Spleen (tissue), 7 donors: ENCODE measurements at regions not wholly inside any gene's neighbourhood (a gene's known extent, or its start where the extent isn't known, plus 50 kb on each side); places are given as distances from the start of the nearest gene placed in this dataset.
A peak's percentile ranks its signal among the peaks of the same experiment; 100 is the strongest.

Experiments used
- POLR2A ChIP-seq, 3 donors: fragments of 450-650 bp; IDR thresholded peaks; one replicate each; pipeline ENCODE4 v1.5.1; 2017; ENCODE audit warnings: antibody characterized with exemption in 3 of 3, mild to moderate bottlenecking in 1 of 3
- TF ChIP-seq, protein P1 (sequence below), 11 experiments: fragments of 200-600 bp in 7 of 11; fragments of 450-650 bp in 4 of 11; sonication (generic) in 4 of 11; IDR thresholded peaks in 8 of 11; conservative IDR thresholded peaks in 3 of 11; 1 replicate in 7 of 11; 2 replicates in 4 of 11; pipeline versions ENCODE4 v1.4.0 to v1.8.0; 2016 to 2021; ENCODE audit warnings: antibody characterized with exemption in 11 of 11, inconsistent platforms in 4 of 11, mild to moderate bottlenecking in 1 of 11
- donor health status: DM: no; HTN: no; CAD: no; lungs with moderate emphysema.
- donor health status: DM: no; HTN: no; CAD: no.
- donor health status: DM: no; HTN: no; CAD: no.

DNA sequence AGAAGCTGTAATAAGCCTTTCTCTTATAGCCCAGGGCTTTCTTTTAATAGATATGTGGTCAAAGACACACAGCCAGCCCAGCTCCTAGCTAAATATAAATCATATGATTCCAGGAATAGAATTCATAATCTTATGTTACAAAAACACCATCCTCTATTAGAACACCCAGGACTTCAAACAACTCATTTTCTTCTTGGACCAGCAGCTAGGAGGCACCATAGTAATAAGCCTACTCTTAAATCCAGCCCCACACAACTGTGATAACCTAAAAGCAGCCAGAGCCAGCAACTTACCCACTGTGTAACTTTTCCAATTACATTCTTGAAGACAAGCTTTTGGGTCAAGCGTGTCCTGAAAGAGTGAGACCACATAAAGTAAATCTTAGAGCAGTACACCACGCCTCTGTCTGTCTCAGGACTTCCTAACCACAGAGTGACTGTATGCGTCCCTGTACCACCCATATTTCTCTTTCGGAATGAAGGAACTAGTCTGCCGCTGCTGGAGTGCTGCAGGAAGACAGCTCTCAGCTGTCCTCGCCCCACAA is 223.8 kb downstream of the TLE1 start:
- TF ChIP-seq, protein P1, sequence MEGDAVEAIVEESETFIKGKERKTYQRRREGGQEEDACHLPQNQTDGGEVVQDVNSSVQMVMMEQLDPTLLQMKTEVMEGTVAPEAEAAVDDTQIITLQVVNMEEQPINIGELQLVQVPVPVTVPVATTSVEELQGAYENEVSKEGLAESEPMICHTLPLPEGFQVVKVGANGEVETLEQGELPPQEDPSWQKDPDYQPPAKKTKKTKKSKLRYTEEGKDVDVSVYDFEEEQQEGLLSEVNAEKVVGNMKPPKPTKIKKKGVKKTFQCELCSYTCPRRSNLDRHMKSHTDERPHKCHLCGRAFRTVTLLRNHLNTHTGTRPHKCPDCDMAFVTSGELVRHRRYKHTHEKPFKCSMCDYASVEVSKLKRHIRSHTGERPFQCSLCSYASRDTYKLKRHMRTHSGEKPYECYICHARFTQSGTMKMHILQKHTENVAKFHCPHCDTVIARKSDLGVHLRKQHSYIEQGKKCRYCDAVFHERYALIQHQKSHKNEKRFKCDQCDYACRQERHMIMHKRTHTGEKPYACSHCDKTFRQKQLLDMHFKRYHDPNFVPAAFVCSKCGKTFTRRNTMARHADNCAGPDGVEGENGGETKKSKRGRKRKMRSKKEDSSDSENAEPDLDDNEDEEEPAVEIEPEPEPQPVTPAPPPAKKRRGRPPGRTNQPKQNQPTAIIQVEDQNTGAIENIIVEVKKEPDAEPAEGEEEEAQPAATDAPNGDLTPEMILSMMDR (IDR thresholded peaks at IDR 0.05 in 8 of 11, conservative IDR thresholded peaks at IDR 0.05 in 3 of 11): peak in 2 of 11 experiments; percentile 23 to 24
- no peak for TF ChIP-seq POLR2A (IDR thresholded peaks at IDR 0.05)
